Left forelimb (tissue), 1 donor: ENCODE measurements at regions not wholly inside any gene's neighbourhood (a gene's known extent, or its start where the extent isn't known, plus 50 kb on each side); places are given as distances from the start of the nearest gene placed in this dataset.

Experiments used
- DNase-seq: peaks from one replicate; pipeline ENCODE4 v3.0.0-alpha.2; 2018; ENCODE audit warnings: low spot score

DNA sequence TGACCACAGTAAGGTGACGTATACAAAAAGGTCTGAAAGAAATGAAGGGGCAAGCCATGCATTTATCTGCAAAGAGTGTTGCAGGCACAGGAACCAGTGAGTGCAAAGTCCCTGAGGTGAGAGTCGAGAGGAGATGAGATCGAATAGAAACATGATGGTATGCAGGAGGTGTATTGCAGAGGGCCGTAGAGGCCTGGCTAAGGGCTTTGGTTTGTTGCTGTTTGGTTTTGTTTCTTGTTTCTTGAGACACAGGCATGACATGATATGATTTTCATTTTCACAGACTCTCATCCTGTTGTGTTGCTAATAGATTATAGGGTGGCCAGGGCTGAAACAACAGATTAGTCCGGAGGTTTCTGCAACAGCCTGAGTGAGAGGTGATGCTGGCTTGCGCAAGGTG, 80.4 kb downstream of the HSPH1 start:
- no peak for DNase-seq

DNA sequence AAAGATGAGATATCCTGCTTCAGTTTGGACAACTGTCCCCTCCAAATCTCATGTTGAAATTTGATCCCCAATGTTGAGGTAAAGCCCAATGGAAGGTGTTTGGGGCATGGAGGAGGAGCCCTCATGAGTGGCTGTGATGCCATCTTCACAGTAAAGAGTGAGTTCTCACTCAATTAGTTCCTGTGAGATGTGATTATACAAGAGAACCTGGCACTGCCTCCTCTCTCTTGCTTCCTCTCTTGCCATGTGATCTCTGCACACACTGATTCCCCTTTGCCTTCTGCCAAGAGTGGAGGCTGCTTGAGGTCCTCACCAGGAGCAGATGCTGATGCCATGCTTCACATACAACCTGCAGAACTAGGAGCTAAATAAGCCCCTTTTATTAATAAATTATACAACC, 86.9 kb downstream of the HSPH1 start:
- DNase-seq = no peak

DNA sequence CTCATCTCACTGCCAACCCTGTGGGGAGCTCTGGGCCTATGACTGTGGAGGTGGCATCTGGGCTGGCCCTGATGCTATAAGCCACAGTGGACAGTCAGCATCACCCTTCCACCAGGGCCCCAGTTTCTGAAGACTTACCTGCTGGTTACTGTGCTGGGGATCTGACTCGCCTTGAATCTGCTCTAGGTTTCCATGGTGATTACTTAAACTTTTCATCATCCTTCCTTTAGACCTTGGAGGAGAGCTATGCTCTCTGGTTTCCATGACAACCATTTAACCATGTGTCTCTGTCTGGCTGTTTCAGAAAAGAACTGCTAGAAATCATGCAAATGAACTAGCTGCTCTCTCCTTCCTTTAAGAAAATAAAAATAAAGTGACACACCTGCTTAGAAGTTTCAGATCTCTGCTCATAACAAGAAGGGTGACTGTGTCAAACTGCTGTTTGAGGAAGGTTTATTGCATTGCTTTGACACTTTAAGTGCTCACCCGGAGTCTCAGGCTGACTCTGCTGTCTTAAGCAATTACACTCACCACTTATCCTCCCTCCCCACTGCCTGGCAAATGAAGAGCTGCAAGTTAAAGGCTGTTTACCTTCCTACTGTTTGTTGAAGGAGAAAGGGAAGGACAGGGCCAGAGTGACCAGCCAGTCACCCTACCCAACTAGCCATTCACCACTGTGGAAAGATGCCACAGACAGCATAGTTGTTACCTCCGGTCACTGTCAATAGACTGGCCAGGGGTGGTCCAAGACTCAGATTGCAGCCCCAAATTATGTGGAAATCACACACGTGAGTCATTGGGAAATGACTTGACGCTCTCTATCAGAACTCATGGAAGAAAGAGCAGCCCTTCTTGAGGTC, 87.6 kb downstream of the HSPH1 start:
- no peak for DNase-seq

DNA sequence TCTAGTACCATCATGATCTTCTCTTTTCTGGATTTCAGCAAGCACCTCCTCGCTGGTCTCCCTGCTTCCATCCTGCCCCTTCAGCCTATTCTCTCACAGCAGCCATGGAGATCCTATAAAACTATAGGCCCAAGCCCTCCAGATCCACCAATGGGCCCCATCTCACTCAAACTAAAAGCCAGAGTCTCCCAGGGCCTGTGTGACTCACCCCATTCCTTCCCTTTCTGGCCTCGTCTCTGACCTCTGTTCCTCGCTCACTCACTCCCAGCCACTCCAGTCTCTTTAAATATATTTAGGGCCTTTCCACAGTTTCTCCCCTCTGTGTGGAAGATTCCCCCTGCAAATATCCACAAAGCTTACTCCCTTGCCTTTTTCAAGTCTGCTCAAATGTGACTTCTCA, 89.7 kb downstream of the HSPH1 start:
- DNase-seq = no peak

DNA sequence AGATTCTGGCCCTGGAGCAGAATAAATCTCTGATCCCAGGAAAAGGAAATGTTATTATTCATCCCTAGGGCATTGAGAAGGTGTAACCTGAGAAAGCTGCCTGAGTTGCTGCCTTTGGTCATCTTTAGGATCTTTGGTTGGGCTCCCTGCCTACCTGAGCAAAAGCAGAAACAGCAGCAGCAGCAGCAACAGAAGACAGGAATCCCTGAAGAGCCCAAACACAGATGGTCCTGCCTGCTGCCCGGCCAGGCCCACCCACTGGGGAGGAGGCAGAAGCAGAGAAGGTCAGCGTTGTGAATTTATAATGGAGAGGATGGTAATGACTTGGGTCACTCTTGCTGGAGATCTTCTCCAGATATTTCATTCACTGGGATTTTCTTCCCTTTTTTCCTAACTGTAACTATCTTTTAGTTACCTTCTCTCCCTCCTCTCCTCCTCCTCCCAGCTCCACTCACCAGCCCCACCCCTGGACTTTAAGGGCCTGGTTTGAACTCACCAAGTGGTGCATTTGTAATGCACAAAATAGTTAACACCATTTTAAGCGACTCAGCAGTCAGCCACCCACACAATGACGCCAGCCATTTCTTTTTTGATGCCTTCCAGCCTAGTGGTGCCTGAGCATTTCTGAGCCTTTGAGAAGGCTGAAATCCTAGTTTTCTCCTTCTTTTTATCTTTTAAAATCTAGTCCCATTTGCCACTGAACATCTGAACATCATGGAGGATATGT, 91.7 kb downstream of the HSPH1 start:
- DNase-seq = peak; percentile 6

DNA sequence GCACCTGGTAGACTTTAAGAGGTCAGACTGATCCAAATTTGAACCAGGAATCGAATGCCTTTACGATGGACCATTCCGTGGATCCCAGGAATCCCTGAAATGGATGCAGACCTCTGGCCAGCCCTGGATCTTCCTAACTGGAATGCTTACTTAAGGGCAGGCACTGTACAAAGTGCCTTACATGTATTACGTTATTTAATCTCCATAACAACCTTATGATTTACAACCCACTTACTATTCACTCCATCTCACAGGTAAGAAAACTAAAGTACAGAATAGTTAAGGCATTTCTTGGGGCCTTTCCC, 93.6 kb downstream of the HSPH1 start:
- DNase-seq = no peak

DNA sequence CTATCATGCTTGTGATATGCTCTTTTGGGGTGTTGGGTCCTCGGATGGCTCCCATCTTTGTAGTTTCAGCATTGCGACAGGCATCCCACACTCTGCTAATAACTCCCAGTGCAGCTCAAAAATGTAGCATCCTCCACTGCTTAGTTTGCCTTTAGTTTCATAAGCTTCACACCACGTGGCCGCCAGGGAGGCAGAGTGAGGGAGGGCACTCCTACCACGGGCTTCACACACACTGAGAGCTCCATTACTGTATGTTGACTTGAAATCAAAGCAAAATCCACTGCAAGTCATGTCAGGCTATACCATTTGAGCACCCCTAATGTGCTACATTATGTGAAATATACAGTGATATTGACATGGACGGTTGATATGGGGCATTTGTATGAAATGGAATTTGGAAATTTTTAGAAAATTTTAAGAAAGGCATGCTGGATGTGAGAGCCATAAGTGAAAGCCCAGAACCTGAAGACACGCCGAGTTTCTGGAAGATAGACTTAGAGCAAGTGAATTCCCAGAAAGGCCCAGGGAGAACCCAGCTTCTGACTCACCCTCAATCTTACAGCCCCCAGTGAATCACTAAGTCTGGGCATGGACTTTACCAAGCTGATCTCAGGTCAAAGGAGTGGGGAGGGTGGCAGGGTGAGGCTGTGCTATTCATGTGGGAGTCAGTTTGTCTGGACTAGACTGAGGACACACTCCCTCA, 94.1 kb downstream of the HSPH1 start:
- peak; percentile 25 for DNase-seq

DNA sequence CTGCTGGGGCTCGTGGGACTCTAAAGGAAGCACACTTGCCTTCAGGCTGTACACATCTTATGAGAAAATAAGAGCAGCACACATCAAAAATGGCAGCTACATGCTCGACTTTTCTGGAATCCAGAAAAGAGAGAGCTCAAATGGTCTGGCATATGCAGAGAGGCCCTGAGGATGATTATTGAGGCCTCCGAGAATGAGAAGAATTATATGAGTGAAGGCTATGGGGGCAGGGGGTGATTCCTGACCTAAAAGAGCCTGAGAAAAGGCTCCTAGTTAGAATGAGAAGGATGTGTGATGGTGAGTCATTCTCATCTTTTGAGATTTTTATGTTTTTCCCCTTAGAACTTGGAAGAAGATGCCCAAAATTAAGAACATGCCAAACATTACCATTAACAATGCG, 97.1 kb downstream of the HSPH1 start:
- DNase-seq = no peak

DNA sequence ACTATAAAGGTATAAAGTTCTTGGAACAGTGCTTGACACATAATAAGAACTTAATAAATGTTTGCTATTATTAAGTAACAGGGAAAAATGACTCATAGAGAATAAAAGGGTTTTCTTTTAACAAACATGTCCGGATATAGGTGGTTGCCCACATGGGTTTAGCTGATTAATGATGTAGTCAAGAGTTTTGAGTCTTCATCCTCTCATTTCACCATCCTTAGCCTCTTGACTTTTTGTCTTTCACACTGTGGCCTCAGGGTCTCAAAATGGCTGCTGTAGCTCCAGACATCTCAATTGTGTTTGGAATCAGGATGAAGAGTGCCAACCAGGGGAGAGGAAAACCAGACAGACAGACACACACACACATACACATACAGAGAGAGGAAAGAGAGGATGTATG, 97.9 kb downstream of the HSPH1 start:
- no peak for DNase-seq

DNA sequence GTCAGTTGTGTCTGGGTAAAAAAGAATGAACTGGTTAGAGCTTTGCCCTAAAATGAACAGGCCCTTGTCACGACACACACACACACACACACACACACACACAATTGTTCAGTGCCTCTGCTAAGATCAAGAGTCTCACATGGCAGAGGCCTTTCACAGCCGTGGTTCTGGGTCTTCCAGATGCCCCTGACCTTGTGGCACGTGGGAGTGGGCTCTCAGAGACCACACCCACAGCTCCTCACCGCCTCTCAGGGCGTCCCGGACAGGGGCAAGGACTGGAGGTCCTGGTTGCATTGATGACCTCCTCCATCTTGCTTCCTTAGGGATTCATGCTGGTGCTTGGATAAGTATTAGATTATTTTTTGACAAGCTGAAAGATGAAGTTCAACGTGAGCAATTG, 101.0 kb downstream of the HSPH1 start:
- DNase-seq = no peak

DNA sequence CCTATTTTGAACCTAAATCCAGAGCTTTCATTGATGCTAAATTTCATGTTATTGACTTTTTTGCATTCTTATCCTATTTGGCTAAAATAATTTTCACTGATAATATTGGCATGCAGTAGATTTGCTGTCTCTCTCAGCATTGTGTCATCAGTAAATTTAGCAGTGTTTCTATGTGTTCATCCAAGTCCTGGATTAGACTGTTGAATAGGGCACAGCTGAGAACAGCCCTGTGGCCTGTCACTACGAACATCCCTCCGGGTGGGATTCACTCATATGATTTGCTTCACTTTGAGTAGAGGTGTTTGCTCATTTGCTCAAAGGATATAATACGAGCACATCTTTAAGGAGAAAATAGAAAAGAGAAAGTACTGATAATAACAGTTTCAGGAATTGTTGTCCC, 101.5 kb downstream of the HSPH1 start:
- DNase-seq = no peak

DNA sequence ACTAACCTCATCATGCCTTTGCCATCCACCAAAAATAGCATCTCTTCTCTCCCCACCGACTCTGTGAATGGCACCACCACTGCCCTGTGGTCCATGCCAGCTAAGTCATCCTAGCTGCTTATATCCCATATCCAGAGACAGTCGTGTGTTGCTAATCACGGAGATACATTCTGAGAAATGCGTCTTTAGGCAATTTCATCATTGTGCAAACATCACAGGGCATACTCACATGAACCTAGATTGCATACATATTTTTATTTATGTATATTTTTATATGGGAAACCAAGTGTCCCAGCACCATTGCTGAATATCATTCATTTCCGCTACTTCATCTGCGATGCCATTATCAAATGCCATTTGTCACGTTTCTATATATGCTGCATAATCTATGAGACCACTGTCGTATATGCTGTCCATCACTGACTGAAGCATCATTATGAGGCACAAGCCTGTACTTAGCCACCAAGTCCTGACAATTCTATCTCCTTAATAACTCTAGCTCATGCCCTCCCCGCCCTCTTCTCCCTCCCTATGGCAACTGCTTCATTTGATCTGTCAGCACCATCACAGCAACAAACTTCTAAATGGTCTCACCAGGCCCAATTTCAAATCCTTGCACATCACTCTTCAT, 104.2 kb downstream of the HSPH1 start:
- peak; percentile 12 for DNase-seq

DNA sequence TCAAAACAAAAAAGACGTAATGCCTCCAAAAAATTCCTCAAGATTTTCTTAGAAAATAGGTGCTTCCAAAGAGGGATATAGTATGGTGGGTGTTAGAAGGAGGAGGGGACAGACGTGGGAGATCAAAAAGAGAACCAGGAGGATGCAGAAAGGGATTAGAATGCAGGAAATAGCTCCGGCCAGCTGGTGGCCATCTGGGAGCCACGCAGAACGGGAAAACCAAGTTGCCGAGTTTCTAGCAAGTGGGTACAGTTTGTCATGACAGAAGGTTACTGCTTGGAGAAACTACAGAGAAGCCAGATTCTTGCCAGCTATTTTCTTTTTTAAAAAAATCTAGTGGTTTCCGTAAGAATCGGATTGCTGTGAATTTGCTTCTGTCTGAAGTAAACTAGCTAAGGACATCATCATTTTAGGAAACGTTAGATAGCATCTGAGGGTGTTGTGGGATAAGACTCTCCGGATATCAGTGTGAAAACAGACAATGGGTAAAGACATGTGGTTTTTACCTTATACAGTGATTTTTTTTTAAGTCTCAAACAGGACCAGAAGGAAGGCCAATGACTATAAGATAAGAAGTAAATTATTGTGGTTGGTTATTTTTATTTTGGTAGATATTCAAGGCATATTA, 104.9 kb downstream of the HSPH1 start:
- DNase-seq = no peak

DNA sequence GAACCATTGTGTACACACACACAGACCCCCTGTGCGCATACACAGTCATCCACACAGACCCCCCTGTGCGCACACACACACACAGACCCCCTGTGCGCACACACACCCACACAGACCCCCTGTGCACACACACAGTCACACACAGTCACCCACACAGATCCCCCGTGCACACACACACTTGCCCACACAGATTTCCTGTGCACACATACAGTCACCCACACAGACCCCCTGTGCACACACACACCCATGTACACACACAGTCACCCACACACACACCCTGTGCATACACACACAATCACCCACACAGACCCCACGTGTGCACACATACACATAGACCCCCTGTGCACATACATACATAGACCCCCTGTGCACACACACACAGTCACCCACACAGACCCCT, 106.1 kb downstream of the HSPH1 start:
- DNase-seq = no peak

DNA sequence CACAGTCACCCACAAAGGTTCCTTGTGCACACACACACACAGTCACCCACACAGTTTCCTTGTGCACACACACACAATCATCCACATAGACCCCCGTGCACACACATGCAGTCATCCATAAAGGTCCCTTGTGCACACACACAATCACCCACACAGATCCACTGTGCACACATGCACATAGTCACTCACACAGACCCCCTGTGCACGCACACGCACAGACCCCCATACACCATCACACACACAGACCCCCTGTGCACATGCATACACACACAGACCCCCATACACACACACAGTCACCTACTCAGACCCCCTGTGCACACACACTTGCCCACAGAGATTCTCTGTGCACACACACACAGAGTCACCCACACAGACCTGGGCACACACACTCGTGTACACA, 107.1 kb downstream of the HSPH1 start:
- DNase-seq = no peak

DNA sequence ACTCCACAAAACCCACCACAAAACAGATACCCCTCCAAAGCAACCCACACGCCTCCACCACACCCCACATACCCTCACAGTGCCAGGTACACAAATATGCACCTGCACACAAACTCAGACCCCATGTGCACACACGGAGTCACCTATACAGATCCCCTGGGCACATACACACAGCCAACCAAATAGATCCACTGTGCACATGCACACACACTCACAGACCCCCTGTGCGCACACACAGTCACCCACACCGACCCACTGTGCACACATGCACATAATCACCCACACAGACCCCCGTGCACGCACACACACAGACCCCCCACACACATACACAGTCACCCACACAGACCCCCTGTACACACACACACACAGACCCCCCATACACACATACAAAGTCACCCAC, 107.8 kb downstream of the HSPH1 start:
- no peak for DNase-seq

DNA sequence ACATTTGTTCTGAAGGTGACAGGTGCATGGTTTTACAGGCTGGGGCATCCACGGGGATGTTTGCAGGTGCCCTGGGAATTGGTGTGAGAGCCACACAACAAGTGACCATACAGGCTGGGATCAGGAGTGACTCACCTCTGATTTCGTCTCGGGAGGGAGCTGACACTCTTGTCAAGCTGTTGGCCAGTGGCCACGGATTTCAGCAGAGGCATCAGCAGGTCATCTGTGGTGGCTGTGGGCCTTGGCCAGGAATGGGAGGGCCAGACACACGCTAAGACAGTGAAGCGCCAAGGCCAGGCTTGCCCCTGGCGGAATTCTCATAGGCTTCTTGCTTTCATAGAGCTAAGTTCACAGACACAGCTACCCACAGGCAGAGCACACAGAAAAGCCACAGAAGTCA, 108.6 kb downstream of the HSPH1 start:
- no peak for DNase-seq

DNA sequence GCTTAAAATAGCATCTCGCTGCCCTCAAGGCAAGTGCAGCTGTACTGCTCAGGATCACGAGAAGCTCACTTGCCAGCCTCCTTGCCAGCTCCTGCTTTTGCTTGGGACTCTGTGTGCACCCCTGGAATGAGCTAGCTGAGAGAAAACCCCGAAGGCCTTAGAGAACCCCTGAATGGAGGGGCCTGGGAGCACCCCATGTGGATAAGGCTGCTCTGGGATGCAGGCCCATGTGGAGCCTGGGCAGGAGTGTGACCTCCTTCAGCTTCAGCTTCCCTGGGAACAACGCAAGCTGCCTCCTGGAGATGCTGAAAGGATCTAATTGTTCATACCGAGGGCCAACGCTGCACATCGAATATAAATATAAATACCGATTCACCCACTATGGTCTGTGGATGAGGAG, 109.2 kb downstream of the HSPH1 start:
- no peak for DNase-seq

DNA sequence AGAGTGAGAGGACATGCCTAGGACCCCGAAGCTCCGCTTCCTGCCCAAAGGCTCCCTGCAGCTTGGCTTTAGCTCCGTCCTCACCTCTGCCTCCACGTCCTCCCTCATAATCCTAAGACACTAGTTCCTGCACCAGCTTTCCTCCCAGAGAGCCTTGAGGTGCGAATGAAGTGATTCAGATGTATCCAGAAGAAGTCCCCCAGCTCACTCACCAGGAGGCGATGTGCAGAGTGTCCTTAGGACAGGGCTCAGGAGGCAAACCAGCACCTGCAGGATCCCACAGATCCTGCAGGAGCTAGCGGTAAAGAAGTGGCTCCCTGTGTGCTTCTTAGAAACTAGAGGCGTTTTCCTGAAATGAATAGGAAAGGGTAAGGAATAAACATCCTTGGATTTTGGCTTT, 109.7 kb downstream of the HSPH1 start:
- DNase-seq = no peak

DNA sequence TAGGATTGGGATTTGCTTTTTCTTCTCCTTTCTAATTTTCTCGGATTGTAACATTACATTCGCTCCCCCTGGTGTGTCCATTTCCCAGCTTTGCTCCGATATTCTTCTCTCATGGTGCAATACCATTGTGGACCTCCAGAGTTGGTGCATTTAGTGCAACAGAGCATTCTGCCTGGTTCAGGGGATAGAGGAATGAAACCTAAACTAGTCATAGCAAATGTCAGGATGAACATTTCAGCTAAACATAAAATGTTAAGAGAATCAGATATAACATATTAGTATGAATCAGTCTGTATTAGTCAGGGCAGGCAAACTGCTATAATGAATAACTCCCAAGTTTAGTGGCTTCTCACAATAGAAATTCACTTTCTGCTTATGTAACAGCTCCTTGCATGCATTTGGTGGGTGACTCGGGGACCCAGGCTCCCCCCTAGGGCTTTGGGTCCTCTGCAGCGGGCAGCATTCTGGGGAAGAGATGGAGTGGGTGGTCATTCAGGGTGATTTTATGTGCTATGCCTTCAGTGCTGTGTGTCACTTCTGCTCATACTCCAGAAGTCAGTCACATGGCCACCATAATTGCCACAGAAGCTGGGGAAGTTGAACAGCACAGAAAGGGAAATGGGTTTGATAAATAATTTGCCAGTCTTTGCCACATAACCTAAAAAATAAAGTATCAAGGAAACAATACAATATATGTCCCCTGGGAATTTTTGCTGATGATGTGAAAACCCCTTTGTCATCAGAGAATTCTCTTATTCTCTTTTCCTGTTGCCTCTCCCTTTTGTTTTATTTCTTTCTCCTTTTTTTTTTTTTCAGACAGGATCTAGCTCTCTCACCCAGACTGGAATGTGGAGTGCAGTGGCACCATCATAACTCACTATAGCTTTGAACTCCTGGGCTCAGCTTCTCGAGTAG, 111.0 kb downstream of the HSPH1 start:
- DNase-seq = no peak

DNA sequence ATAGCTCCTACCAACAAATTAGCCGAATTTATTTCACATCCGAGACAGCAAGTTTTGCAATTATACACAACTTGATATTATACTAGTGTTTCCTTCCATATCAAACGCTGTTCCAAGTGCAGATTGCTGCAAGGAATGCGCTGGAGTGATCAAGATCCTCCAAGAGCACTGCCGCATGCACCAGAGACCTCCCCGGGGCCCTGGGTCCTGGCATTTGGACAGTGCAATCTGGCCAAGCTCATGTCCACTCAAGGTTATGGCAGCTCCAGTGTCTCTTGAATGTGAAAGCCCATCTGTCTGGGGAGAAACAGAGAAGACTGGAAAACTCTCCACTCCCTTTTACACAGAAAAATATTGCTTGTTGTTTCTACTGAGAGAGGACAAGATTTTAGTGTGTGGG, 111.9 kb downstream of the HSPH1 start:
- DNase-seq = no peak
